Naive thymus-derived CD4-positive, alpha-beta T cell (primary cell): ENCODE measurements at regions not wholly inside any gene's neighbourhood (a gene's known extent, or its start where the extent isn't known, plus 50 kb on each side); places are given as distances from the start of the nearest gene placed in this dataset.
"Not testable (repeated sequence)": the region's sequence is repeated elsewhere in the genome, so short reads cannot be mapped to it uniquely, and the experiment has no call there.

Experiments used
- ATAC-seq: fragments of 150-1000 bp; cut with Tn5 transposase; 2 replicates; pipeline ENCODE4 v1.10.0; 2021; ENCODE audit warnings: mild to moderate bottlenecking, moderate library complexity
- CTCF ChIA-PET: fragments of 350-600 bp; sonication (Branson Sonifier 250); formaldehyde crosslinking; loops from one replicate; lab custom pipeline; 2021; ENCODE audit warnings: antibody characterized with exemption; lab: Charles Lee
- POLR2A ChIA-PET: fragments of 350-600 bp; sonication (Branson Sonifier 250); formaldehyde crosslinking; loops from one replicate; lab custom pipeline; 2021; ENCODE audit warnings: antibody characterized with exemption, inconsistent platforms; lab: Charles Lee
- DNase-seq, 9 donors: peaks; one replicate each; pipeline versions ENCODE4 v3.0.0 to v3.0.0-alpha.2; 2020 to 2022; ENCODE audit warnings: mixed read lengths in 1 of 9
- H3K27ac ChIP-seq: one replicate; pipeline ENCODE4 v1.7.0; 2013; ENCODE audit warnings: mild to moderate bottlenecking, low read depth, low read length, moderate library complexity
- H3K27me3 ChIP-seq, 2 donors: one replicate each; pipeline ENCODE4 v1.7.0; 2013; ENCODE audit warnings: low read length in 2 of 2, mild to moderate bottlenecking in 2 of 2, moderate library complexity in 2 of 2; ENCODE audit not compliant: control insufficient read depth in 2 of 2, insufficient read depth in 2 of 2
- H3K36me3 ChIP-seq, 3 experiments: 1 replicate in 2 of 3; 2 replicates in 1 of 3; pipeline ENCODE4 v1.7.0; 2013; ENCODE audit warnings: low read length in 3 of 3, mild to moderate bottlenecking in 3 of 3, moderate library complexity in 1 of 3; ENCODE audit not compliant: insufficient read depth in 3 of 3, control insufficient read depth in 2 of 3
- H3K4me1 ChIP-seq, 2 donors: one replicate each; pipeline ENCODE4 v1.7.0; 2013; ENCODE audit warnings: low read length in 2 of 2, mild to moderate bottlenecking in 2 of 2, moderate library complexity in 1 of 2; ENCODE audit not compliant: control insufficient read depth in 2 of 2, insufficient read depth in 2 of 2
- H3K4me3 ChIP-seq: 2 replicates; pipeline ENCODE4 v1.7.0; 2013; ENCODE audit warnings: mild to moderate bottlenecking, low read length
- H3K9me3 ChIP-seq, 3 experiments: 1 replicate in 2 of 3; 2 replicates in 1 of 3; pipeline ENCODE4 v1.7.0; 2013; ENCODE audit warnings: low read length in 3 of 3; ENCODE audit not compliant: control insufficient read depth in 2 of 3
- H3K27ac Mint-ChIP-seq, 9 donors: one replicate each; pipeline ENCODE4 v1.8.0; 2020 to 2022; ENCODE audit warnings: mixed read lengths in 9 of 9, mild to moderate bottlenecking in 8 of 9, moderate library complexity in 5 of 9, inconsistent platforms in 2 of 9
- H3K27me3 Mint-ChIP-seq, 5 donors: one replicate each; pipeline ENCODE4 v1.8.0; 2021 to 2022; ENCODE audit warnings: mixed read lengths in 5 of 5, mild to moderate bottlenecking in 1 of 5
- H3K36me3 Mint-ChIP-seq, 5 donors: one replicate each; pipeline ENCODE4 v1.8.0; 2020 to 2022; ENCODE audit warnings: mixed read lengths in 5 of 5, mild to moderate bottlenecking in 3 of 5, inconsistent platforms in 1 of 5
- H3K4me1 Mint-ChIP-seq, 7 donors: one replicate each; pipeline ENCODE4 v1.8.0; 2020 to 2022; ENCODE audit warnings: mixed read lengths in 7 of 7, mild to moderate bottlenecking in 3 of 7, inconsistent platforms in 1 of 7
- H3K4me3 Mint-ChIP-seq, 10 donors: one replicate each; pipeline ENCODE4 v1.8.0; 2020 to 2022; ENCODE audit warnings: mild to moderate bottlenecking in 10 of 10, mixed read lengths in 10 of 10, moderate library complexity in 6 of 10, inconsistent platforms in 2 of 10
- H3K9me3 Mint-ChIP-seq, 11 donors: one replicate each; pipeline ENCODE4 v1.8.0; 2020 to 2022; ENCODE audit warnings: mixed read lengths in 11 of 11, mild to moderate bottlenecking in 4 of 11, inconsistent platforms in 1 of 11, moderate library complexity in 1 of 11
- intact Hi-C, 2 donors: fragments of 100-400 bp; cut with micrococcal nuclease; formaldehyde crosslinking; loops; one replicate each; pipeline ENCODE4 v1.15.1; 2023

DNA sequence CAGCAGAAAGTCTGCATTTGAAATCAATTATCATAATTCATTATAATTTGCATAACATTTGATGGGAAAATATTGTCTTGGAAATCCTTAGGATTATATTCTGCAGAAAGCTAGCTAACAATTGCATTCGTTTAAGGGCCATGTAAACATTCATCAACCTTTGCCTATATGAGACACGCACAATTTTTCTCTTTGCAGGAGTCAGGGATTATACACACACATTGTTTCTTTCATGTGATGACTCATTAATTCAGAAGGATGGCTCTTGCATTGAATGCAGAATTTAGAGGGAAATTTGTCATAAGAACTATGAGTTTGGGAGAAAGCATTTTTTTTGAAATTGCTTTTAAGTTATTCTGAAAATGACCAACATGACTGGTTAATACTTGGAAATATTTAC lies 844.7 kb downstream of the DIPK2A start:
- H3K27ac Mint-ChIP-seq: no peak overlapping the region
- Histone ChIP-seq H3K27ac (no peak overlapping the region), H3K4me1 (no peaks in the 10 kb centered on the region), H3K36me3 (no peaks in the 10 kb centered on the region), H3K9me3 (no peaks in the 10 kb centered on the region), H3K4me3 (no peak overlapping the region), H3K27me3 (no peaks in the 10 kb centered on the region)
- ChIA-PET CTCF (no interaction called here), POLR2A (no interaction called here)
- intact Hi-C loops: no loop called here
- H3K36me3 Mint-ChIP-seq: no peaks in the 10 kb centered on the region
- no peak overlapping the region for H3K4me3 Mint-ChIP-seq
- no peaks in the 10 kb centered on the region for H3K27me3 Mint-ChIP-seq
- ATAC-seq (no peak), DNase-seq (no peak)
- peaks cover 0 to 6% (median 0%) of the 10 kb centered on the region in 11 donors for H3K9me3 Mint-ChIP-seq
- H3K4me1 Mint-ChIP-seq: peaks cover 0 to 1% (median 0%) of the 10 kb centered on the region in 7 donors

DNA sequence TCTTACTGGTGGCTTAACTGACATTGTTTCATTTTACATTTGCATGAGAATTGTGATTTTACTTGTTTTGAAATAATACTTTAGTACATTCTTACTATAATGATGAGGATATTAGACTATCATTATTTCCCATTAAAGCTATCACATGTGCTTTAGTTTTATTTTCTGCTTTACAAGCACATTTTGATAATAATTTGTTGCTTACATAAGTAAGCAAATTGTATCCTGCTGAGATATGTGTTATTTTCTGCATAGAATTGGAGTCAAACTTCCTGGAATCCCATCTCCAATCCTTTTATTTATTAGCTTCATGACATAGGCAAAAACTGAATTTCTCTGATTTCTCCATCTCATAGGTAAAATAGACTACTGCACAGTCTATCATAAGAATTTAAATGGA lies 847.4 kb downstream of the DIPK2A start:
- H3K27me3 ChIP-seq: no peaks in the 10 kb centered on the region
- no peaks in the 10 kb centered on the region for H3K36me3 ChIP-seq
- H3K27ac ChIP-seq: no peak overlapping the region
- H3K4me3 ChIP-seq: no peak overlapping the region
- H3K4me1 ChIP-seq: no peaks in the 10 kb centered on the region
- no peaks in the 10 kb centered on the region for H3K9me3 ChIP-seq
- ChIA-PET CTCF (no interaction called here), POLR2A (no interaction called here)
- Mint-ChIP-seq H3K27ac (no peak overlapping the region), H3K27me3 (no peaks in the 10 kb centered on the region), H3K4me3 (no peak overlapping the region), H3K4me1 (peaks cover 0 to 1% (median 0%) of the 10 kb centered on the region in 7 donors), H3K36me3 (no peaks in the 10 kb centered on the region), H3K9me3 (peaks cover 0 to 6% (median 0%) of the 10 kb centered on the region in 11 donors)
- ATAC-seq (no peak), DNase-seq (no peak)
- intact Hi-C loops: no loop called here

DNA sequence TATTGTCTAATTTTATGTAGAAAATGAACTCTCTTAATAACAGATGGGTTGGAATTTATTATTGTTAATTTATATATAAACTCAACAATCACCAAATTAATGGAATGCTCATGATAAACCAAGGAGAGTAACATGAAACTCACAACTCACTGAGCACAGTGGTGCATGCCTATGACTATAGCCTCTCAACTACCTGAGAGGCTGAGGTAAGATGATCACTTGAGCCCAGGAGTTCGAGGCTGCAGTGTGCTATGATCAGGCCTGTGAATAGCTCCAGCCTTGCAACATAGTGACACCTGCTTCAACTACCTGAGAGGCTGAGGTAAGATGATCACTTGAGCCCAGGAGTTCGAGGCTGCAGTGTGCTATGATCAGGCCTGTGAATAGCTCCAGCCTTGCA lies 848.6 kb downstream of the DIPK2A start:
- H3K36me3 Mint-ChIP-seq, H3K9me3 Mint-ChIP-seq, H3K9me3 ChIP-seq, H3K4me3 ChIP-seq, H3K4me3 Mint-ChIP-seq, ATAC-seq, H3K4me1 Mint-ChIP-seq, DNase-seq, H3K36me3 ChIP-seq, intact Hi-C loops, H3K27me3 Mint-ChIP-seq, H3K4me1 ChIP-seq, H3K27ac ChIP-seq, H3K27me3 ChIP-seq, POLR2A ChIA-PET, H3K27ac Mint-ChIP-seq: not testable (repeated sequence)
- CTCF ChIA-PET: interaction anchor here (0.7 kb wide), 1 partner anchor 13 kb away, joined by 3 read pairs; no protein-coding TSS in a partner anchor

DNA sequence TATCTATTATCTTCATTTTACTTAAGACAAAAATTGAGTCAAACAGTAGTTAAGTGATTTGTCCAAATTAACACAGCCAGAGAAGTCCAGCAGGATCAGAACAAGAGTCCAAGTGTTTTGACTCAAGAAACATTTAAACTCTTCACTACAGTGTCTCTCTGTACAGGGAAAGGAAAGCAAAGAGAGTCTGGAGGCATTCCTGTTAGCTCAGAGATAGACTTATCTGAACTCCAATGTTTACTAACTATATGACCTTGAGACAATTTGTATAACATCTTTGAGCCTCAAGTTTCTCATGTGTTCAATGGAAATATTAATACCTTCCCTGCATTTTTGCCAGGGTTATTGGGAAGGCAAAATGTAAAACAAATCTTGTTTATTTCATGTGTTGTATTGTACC lies 849.1 kb downstream of the DIPK2A start:
- H3K4me1 Mint-ChIP-seq: peaks cover 0 to 1% (median 0%) of the 10 kb centered on the region in 7 donors
- ATAC-seq: no peak
- ChIA-PET POLR2A (no interaction called here), CTCF (interaction anchor here (0.7 kb wide), 1 partner anchor 13 kb away, joined by 3 read pairs; no protein-coding TSS in a partner anchor)
- H3K36me3 ChIP-seq: no peaks in the 10 kb centered on the region
- no peak overlapping the region for H3K4me3 ChIP-seq
- no peaks in the 10 kb centered on the region for H3K9me3 ChIP-seq
- H3K27ac Mint-ChIP-seq: no peak overlapping the region
- no peak overlapping the region for H3K27ac ChIP-seq
- H3K9me3 Mint-ChIP-seq: peaks cover 0 to 6% (median 0%) of the 10 kb centered on the region in 11 donors
- no peaks in the 10 kb centered on the region for H3K27me3 Mint-ChIP-seq
- H3K36me3 Mint-ChIP-seq: no peaks in the 10 kb centered on the region
- no peak overlapping the region for H3K4me3 Mint-ChIP-seq
- intact Hi-C loops: no loop called here
- no peaks in the 10 kb centered on the region for H3K27me3 ChIP-seq
- H3K4me1 ChIP-seq: no peaks in the 10 kb centered on the region
- DNase-seq: no peak

DNA sequence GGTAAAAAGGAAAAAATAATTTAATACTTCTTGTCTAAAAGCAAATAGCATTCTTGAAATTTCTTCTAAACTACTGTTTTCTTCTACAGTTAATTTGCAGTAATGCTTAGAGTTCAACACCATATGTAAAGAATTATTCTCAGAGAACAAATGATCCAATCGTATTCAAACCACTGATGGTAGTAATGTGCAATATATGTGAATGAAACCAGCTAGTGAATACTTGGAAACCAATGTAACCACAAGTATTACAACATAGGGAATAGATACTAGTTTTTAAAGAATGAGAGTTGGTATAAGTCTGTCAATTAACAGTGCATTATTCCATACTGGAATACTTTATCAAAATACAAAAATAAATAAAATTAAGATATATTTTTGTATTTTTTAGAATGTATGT lies 850.0 kb downstream of the DIPK2A start:
- H3K27me3 Mint-ChIP-seq: no peaks in the 10 kb centered on the region
- intact Hi-C loops: no loop called here
- no peaks in the 10 kb centered on the region for H3K27me3 ChIP-seq
- no peak overlapping the region for H3K4me3 ChIP-seq
- CTCF ChIA-PET: no interaction called here
- POLR2A ChIA-PET: no interaction called here
- DNase-seq (no peak), ATAC-seq (no peak)
- H3K4me3 Mint-ChIP-seq: no peak overlapping the region
- no peaks in the 10 kb centered on the region for H3K36me3 Mint-ChIP-seq
- no peaks in the 10 kb centered on the region for H3K36me3 ChIP-seq
- H3K9me3 ChIP-seq: no peaks in the 10 kb centered on the region
- peaks cover 0 to 1% (median 0%) of the 10 kb centered on the region in 7 donors for H3K4me1 Mint-ChIP-seq
- no peaks in the 10 kb centered on the region for H3K4me1 ChIP-seq
- H3K9me3 Mint-ChIP-seq: peaks cover 0 to 6% (median 0%) of the 10 kb centered on the region in 11 donors
- no peak overlapping the region for H3K27ac Mint-ChIP-seq
- H3K27ac ChIP-seq: no peak overlapping the region

DNA sequence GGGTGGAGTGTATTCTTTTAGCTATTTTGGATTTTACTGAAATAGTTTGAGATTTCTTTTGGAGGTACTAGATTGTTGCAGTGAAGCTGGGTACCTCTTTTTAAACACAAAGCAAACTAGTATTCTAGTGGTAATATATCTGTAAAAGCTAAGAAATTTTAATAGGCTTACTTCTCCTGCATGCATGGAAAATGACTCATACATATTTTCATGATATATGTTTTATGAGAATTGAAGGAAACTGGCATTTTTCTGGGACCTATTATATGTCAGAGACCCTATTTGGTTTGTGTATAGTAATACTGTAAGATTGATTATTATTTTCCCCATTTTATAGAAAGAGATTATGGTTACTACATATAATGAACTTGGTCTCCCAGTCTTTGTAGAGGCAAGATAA lies 851.0 kb downstream of the DIPK2A start:
- ChIA-PET POLR2A (no interaction called here), CTCF (no interaction called here)
- no peak overlapping the region for H3K4me3 ChIP-seq
- intact Hi-C loops: no loop called here
- no peaks in the 10 kb centered on the region for H3K9me3 ChIP-seq
- no peaks in the 10 kb centered on the region for H3K27me3 ChIP-seq
- H3K4me1 Mint-ChIP-seq: no peaks in the 10 kb centered on the region
- H3K27ac Mint-ChIP-seq: no peak overlapping the region
- peaks cover 0 to 6% (median 0%) of the 10 kb centered on the region in 11 donors for H3K9me3 Mint-ChIP-seq
- no peak overlapping the region for H3K27ac ChIP-seq
- no peak overlapping the region for H3K4me3 Mint-ChIP-seq
- no peaks in the 10 kb centered on the region for H3K27me3 Mint-ChIP-seq
- no peaks in the 10 kb centered on the region for H3K36me3 Mint-ChIP-seq
- DNase-seq (no peak), ATAC-seq (no peak)
- H3K4me1 ChIP-seq: no peaks in the 10 kb centered on the region
- no peaks in the 10 kb centered on the region for H3K36me3 ChIP-seq

DNA sequence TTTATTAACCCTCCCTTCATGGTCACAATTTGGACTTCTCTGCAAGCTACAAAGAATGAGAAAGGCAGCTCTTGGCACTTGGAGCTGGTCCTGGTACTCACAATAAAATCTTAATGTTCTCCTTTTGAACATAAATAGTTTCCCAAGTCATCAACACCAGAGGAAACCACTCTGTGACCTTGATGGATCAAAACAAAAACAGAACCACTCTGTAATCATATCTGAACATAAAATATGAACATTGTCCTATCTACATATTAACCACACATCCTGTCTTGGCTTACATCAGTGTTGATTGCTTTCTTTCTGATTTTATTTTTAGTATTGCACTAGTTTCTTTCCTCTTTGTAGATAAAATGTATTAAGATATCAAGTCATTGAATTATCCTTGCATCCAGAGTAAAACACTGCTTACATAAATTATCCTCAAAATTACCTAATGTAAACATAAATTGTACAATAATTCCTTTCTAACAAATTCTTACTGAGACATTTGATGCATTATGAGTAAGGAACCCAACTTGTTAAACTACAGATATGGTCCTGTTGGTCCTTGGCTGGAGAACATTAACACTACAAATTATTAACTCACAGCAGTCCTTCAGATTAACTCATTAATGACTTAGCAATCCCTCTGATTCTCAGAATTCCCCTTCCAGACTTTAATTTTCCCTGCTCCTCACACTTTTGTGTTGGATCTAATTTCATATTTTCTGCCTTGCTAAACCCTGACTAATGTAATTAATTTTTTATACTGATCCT lies 860.5 kb downstream of the DIPK2A start:
- no peaks in the 10 kb centered on the region for H3K36me3 ChIP-seq
- H3K9me3 Mint-ChIP-seq: peaks cover 0 to 21% (median 6%) of the 10 kb centered on the region in 11 donors
- H3K27me3 Mint-ChIP-seq: peaks cover 0 to 5% (median 0%) of the 10 kb centered on the region in 5 donors
- H3K27ac ChIP-seq: no peak overlapping the region
- ChIA-PET CTCF (no interaction called here), POLR2A (no interaction called here)
- H3K4me3 ChIP-seq: no peak overlapping the region
- no peaks in the 10 kb centered on the region for H3K4me1 Mint-ChIP-seq
- no peaks in the 10 kb centered on the region for H3K4me1 ChIP-seq
- no peaks in the 10 kb centered on the region for H3K36me3 Mint-ChIP-seq
- ATAC-seq: no peak
- H3K9me3 ChIP-seq: no peaks in the 10 kb centered on the region
- no peak overlapping the region for H3K27ac Mint-ChIP-seq
- intact Hi-C loops: no loop called here
- no peaks in the 10 kb centered on the region for H3K27me3 ChIP-seq
- DNase-seq: no peak
- H3K4me3 Mint-ChIP-seq: no peak overlapping the region
